ENCODE measurements at regions not wholly inside any gene's neighbourhood (a gene's known extent, or its start where the extent isn't known, plus 50 kb on each side); places are given as distances from the start of the nearest gene placed in this dataset.

- TF ChIP-seq EZH2phosphoT487 (IDR thresholded peaks at IDR 0.05; ENCODE audit: low read length) (no peak), EZH2 (optimal IDR thresholded peaks at IDR 0.05; ENCODE audit: low read depth, low read length) (no peak)
- TF ChIP-seq, protein P1, sequence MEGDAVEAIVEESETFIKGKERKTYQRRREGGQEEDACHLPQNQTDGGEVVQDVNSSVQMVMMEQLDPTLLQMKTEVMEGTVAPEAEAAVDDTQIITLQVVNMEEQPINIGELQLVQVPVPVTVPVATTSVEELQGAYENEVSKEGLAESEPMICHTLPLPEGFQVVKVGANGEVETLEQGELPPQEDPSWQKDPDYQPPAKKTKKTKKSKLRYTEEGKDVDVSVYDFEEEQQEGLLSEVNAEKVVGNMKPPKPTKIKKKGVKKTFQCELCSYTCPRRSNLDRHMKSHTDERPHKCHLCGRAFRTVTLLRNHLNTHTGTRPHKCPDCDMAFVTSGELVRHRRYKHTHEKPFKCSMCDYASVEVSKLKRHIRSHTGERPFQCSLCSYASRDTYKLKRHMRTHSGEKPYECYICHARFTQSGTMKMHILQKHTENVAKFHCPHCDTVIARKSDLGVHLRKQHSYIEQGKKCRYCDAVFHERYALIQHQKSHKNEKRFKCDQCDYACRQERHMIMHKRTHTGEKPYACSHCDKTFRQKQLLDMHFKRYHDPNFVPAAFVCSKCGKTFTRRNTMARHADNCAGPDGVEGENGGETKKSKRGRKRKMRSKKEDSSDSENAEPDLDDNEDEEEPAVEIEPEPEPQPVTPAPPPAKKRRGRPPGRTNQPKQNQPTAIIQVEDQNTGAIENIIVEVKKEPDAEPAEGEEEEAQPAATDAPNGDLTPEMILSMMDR (IDR thresholded peaks at IDR 0.05; ENCODE audit: low read length), result no peak
Measured at GRCh38 chr10:64855941-64856340, 1334.7 kb downstream of the REEP3 start.

Measured in MM.1S (cell line).